Naive thymus-derived CD4-positive, alpha-beta T cell (primary cell): ENCODE measurements at regions not wholly inside any gene's neighbourhood (a gene's known extent, or its start where the extent isn't known, plus 50 kb on each side); places are given as distances from the start of the nearest gene placed in this dataset.
"Not testable (repeated sequence)": the region's sequence is repeated elsewhere in the genome, so short reads cannot be mapped to it uniquely, and the experiment has no call there.

ENCODE experiments used
- ATAC-seq: fragments of 150-1000 bp; cut with Tn5 transposase; 2 replicates; pipeline ENCODE4 v1.10.0; 2021; ENCODE audit warnings: mild to moderate bottlenecking, moderate library complexity
- CTCF ChIA-PET: fragments of 350-600 bp; sonication (Branson Sonifier 250); formaldehyde crosslinking; loops from one replicate; lab custom pipeline; 2021; ENCODE audit warnings: antibody characterized with exemption; lab: Charles Lee
- POLR2A ChIA-PET: fragments of 350-600 bp; sonication (Branson Sonifier 250); formaldehyde crosslinking; loops from one replicate; lab custom pipeline; 2021; ENCODE audit warnings: antibody characterized with exemption, inconsistent platforms; lab: Charles Lee
- DNase-seq, 9 donors: peaks; one replicate each; pipeline versions ENCODE4 v3.0.0 to v3.0.0-alpha.2; 2020 to 2022; ENCODE audit warnings: mixed read lengths in 1 of 9
- H3K27ac ChIP-seq: one replicate; pipeline ENCODE4 v1.7.0; 2013; ENCODE audit warnings: mild to moderate bottlenecking, low read depth, low read length, moderate library complexity
- H3K27me3 ChIP-seq, 2 donors: one replicate each; pipeline ENCODE4 v1.7.0; 2013; ENCODE audit warnings: low read length in 2 of 2, mild to moderate bottlenecking in 2 of 2, moderate library complexity in 2 of 2; ENCODE audit not compliant: control insufficient read depth in 2 of 2, insufficient read depth in 2 of 2
- H3K36me3 ChIP-seq, 3 experiments: 1 replicate in 2 of 3; 2 replicates in 1 of 3; pipeline ENCODE4 v1.7.0; 2013; ENCODE audit warnings: low read length in 3 of 3, mild to moderate bottlenecking in 3 of 3, moderate library complexity in 1 of 3; ENCODE audit not compliant: insufficient read depth in 3 of 3, control insufficient read depth in 2 of 3
- H3K4me1 ChIP-seq, 2 donors: one replicate each; pipeline ENCODE4 v1.7.0; 2013; ENCODE audit warnings: low read length in 2 of 2, mild to moderate bottlenecking in 2 of 2, moderate library complexity in 1 of 2; ENCODE audit not compliant: control insufficient read depth in 2 of 2, insufficient read depth in 2 of 2
- H3K4me3 ChIP-seq: 2 replicates; pipeline ENCODE4 v1.7.0; 2013; ENCODE audit warnings: mild to moderate bottlenecking, low read length
- H3K9me3 ChIP-seq, 3 experiments: 1 replicate in 2 of 3; 2 replicates in 1 of 3; pipeline ENCODE4 v1.7.0; 2013; ENCODE audit warnings: low read length in 3 of 3; ENCODE audit not compliant: control insufficient read depth in 2 of 3
- H3K27ac Mint-ChIP-seq, 9 donors: one replicate each; pipeline ENCODE4 v1.8.0; 2020 to 2022; ENCODE audit warnings: mixed read lengths in 9 of 9, mild to moderate bottlenecking in 8 of 9, moderate library complexity in 5 of 9, inconsistent platforms in 2 of 9
- H3K27me3 Mint-ChIP-seq, 5 donors: one replicate each; pipeline ENCODE4 v1.8.0; 2021 to 2022; ENCODE audit warnings: mixed read lengths in 5 of 5, mild to moderate bottlenecking in 1 of 5
- H3K36me3 Mint-ChIP-seq, 5 donors: one replicate each; pipeline ENCODE4 v1.8.0; 2020 to 2022; ENCODE audit warnings: mixed read lengths in 5 of 5, mild to moderate bottlenecking in 3 of 5, inconsistent platforms in 1 of 5
- H3K4me1 Mint-ChIP-seq, 7 donors: one replicate each; pipeline ENCODE4 v1.8.0; 2020 to 2022; ENCODE audit warnings: mixed read lengths in 7 of 7, mild to moderate bottlenecking in 3 of 7, inconsistent platforms in 1 of 7
- H3K4me3 Mint-ChIP-seq, 10 donors: one replicate each; pipeline ENCODE4 v1.8.0; 2020 to 2022; ENCODE audit warnings: mild to moderate bottlenecking in 10 of 10, mixed read lengths in 10 of 10, moderate library complexity in 6 of 10, inconsistent platforms in 2 of 10
- H3K9me3 Mint-ChIP-seq, 11 donors: one replicate each; pipeline ENCODE4 v1.8.0; 2020 to 2022; ENCODE audit warnings: mixed read lengths in 11 of 11, mild to moderate bottlenecking in 4 of 11, inconsistent platforms in 1 of 11, moderate library complexity in 1 of 11
- intact Hi-C, 2 donors: fragments of 100-400 bp; cut with micrococcal nuclease; formaldehyde crosslinking; loops; one replicate each; pipeline ENCODE4 v1.15.1; 2023

GRCh38 chr12:127966331-127966730, 300.6 kb upstream of the TMEM132C start:
- ChIA-PET POLR2A (no interaction called here), CTCF (no interaction called here)
- H3K4me3 ChIP-seq: no peak overlapping the region
- ATAC-seq (no peak), DNase-seq (no peak)
- H3K4me1 Mint-ChIP-seq: no peaks in the 10 kb centered on the region
- no peaks in the 10 kb centered on the region for H3K27me3 ChIP-seq
- no peaks in the 10 kb centered on the region for H3K9me3 ChIP-seq
- peaks cover 0 to 6% (median 0%) of the 10 kb centered on the region in 5 donors for H3K27me3 Mint-ChIP-seq
- H3K4me3 Mint-ChIP-seq: no peak overlapping the region
- H3K9me3 Mint-ChIP-seq: peaks cover 6 to 40% (median 16%) of the 10 kb centered on the region in 11 donors
- H3K27ac Mint-ChIP-seq: no peak overlapping the region
- no peaks in the 10 kb centered on the region for H3K4me1 ChIP-seq
- H3K36me3 Mint-ChIP-seq: peaks cover 0 to 6% (median 0%) of the 10 kb centered on the region in 5 donors
- H3K27ac ChIP-seq: no peak overlapping the region
- intact Hi-C loops: no loop called here
- H3K36me3 ChIP-seq: no peaks in the 10 kb centered on the region

GRCh38 chr12:127970491-127970890, 296.5 kb upstream of the TMEM132C start:
- POLR2A ChIA-PET: no interaction called here

GRCh38 chr12:127980585-127980984, 286.4 kb upstream of the TMEM132C start:
- peaks cover 0 to 5% (median 0%) of the 10 kb centered on the region in 3 experiments for H3K9me3 ChIP-seq
- H3K36me3 ChIP-seq: no peaks in the 10 kb centered on the region
- no peak overlapping the region for H3K4me3 Mint-ChIP-seq
- ChIA-PET POLR2A (no interaction called here), CTCF (no interaction called here)
- no peak for DNase-seq
- no peak overlapping the region for H3K4me3 ChIP-seq
- H3K27ac ChIP-seq: no peak overlapping the region
- peaks cover 0 to 6% (median 0%) of the 10 kb centered on the region in 5 donors for H3K27me3 Mint-ChIP-seq
- no peak for ATAC-seq
- no peaks in the 10 kb centered on the region for H3K36me3 Mint-ChIP-seq
- no peak overlapping the region for H3K27ac Mint-ChIP-seq
- H3K4me1 Mint-ChIP-seq: no peaks in the 10 kb centered on the region
- H3K27me3 ChIP-seq: no peaks in the 10 kb centered on the region
- H3K9me3 Mint-ChIP-seq: peaks cover 8 to 36% (median 10%) of the 10 kb centered on the region in 11 donors
- no peaks in the 10 kb centered on the region for H3K4me1 ChIP-seq
- intact Hi-C loops: no loop called here

More at GRCh38 chr12:127970491-127970890, 296.5 kb upstream of the TMEM132C start:
- intact Hi-C loops: no loop called here
- Histone ChIP-seq H3K27me3 (no peaks in the 10 kb centered on the region), H3K4me1 (no peaks in the 10 kb centered on the region), H3K9me3 (no peaks in the 10 kb centered on the region), H3K4me3 (no peak overlapping the region), H3K36me3 (no peaks in the 10 kb centered on the region), H3K27ac (no peak overlapping the region)
- Mint-ChIP-seq H3K27ac (no peak overlapping the region), H3K9me3 (peaks cover 9 to 42% (median 23%) of the 10 kb centered on the region in 11 donors), H3K36me3 (peaks cover 0 to 10% (median 0%) of the 10 kb centered on the region in 5 donors), H3K4me3 (no peak overlapping the region), H3K27me3 (peaks cover 0 to 6% (median 0%) of the 10 kb centered on the region in 5 donors), H3K4me1 (no peaks in the 10 kb centered on the region)
- CTCF ChIA-PET: no interaction called here
- ATAC-seq: no peak
- no peak for DNase-seq

- H3K36me3 ChIP-seq: no peaks in the 10 kb centered on the region
- no peak for DNase-seq
- ChIA-PET CTCF (no interaction called here), POLR2A (no interaction called here)
- no peak for ATAC-seq
- no peaks in the 10 kb centered on the region for H3K27me3 ChIP-seq
- peaks cover 0 to 6% (median 0%) of the 10 kb centered on the region in 5 donors for H3K27me3 Mint-ChIP-seq
- H3K4me3 ChIP-seq: no peak overlapping the region
- intact Hi-C loops: no loop called here
- H3K4me1 ChIP-seq: no peaks in the 10 kb centered on the region
- no peak overlapping the region for H3K27ac ChIP-seq
- peaks cover 5 to 30% (median 11%) of the 10 kb centered on the region in 11 donors for H3K9me3 Mint-ChIP-seq
- H3K36me3 Mint-ChIP-seq: no peaks in the 10 kb centered on the region
- H3K9me3 ChIP-seq: peaks cover 0 to 2% (median 0%) of the 10 kb centered on the region in 3 experiments
- no peak overlapping the region for H3K4me3 Mint-ChIP-seq
- no peak overlapping the region for H3K27ac Mint-ChIP-seq
- no peaks in the 10 kb centered on the region for H3K4me1 Mint-ChIP-seq
Measured at GRCh38 chr12:127981875-127982274, 285.1 kb upstream of the TMEM132C start.

- ATAC-seq, H3K27ac ChIP-seq, CTCF ChIA-PET, intact Hi-C loops, H3K36me3 ChIP-seq, H3K36me3 Mint-ChIP-seq, H3K4me1 ChIP-seq, H3K27me3 ChIP-seq, H3K4me1 Mint-ChIP-seq, H3K4me3 ChIP-seq, H3K27ac Mint-ChIP-seq, POLR2A ChIA-PET, H3K9me3 ChIP-seq, H3K27me3 Mint-ChIP-seq, H3K4me3 Mint-ChIP-seq, DNase-seq: not testable (repeated sequence)
- H3K9me3 Mint-ChIP-seq: peaks cover 2 to 24% (median 6%) of the 10 kb centered on the region in 11 donors
Measured at GRCh38 chr12:127983213-127983791, 283.7 kb upstream of the TMEM132C start.

GRCh38 chr12:127984386-127985055, 282.4 kb upstream of the TMEM132C start:
- Mint-ChIP-seq H3K4me1 (no peaks in the 10 kb centered on the region), H3K36me3 (no peaks in the 10 kb centered on the region), H3K27ac (no peak overlapping the region), H3K9me3 (peaks cover 2 to 20% (median 9%) of the 10 kb centered on the region in 11 donors), H3K27me3 (no peaks in the 10 kb centered on the region), H3K4me3 (no peak overlapping the region)
- Histone ChIP-seq H3K4me1 (no peaks in the 10 kb centered on the region), H3K4me3 (no peak overlapping the region), H3K9me3 (no peaks in the 10 kb centered on the region), H3K27me3 (no peaks in the 10 kb centered on the region), H3K36me3 (no peaks in the 10 kb centered on the region), H3K27ac (no peak overlapping the region)
- DNase-seq (no peak), ATAC-seq (no peak)
- intact Hi-C loops: no loop called here
- ChIA-PET POLR2A (no interaction called here), CTCF (no interaction called here)
